ENCODE measurements at regions not wholly inside any gene's neighbourhood (a gene's known extent, or its start where the extent isn't known, plus 50 kb on each side); places are given as distances from the start of the nearest gene placed in this dataset.

DNA sequence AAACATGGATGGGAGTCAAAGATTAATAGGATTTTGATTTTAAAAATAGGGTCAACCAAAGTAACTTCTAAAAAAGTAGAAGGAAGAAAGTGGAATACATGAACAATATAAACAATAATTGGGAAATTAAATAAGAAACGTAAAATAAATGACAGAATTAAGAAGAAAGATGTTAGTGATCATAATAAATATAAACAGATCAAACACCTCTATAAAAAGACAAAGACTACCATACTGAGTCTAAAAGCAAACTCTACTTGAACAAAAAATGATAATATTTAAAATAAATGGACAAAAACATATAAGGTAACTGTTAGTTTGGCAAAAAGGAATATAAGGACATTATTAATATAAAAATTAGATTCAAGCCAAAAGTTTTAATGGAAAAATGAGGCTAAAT is 57.7 kb upstream of the ZNF618 start:
- no peak overlapping the region for H3K56ac ChIP-seq (ENCODE audit: extremely low read depth, insufficient read depth, low read length)
- no peaks in the 10 kb centered on the region for H4K20me1 ChIP-seq (ENCODE audit: insufficient read depth, low read length)
- DNase-seq (no peak), ATAC-seq (ENCODE audit: low read depth) (no peak)
- no peak overlapping the region for H4K91ac ChIP-seq (ENCODE audit: insufficient read depth, low read depth, low read length)
- no peak overlapping the region for H2BK120ac ChIP-seq (ENCODE audit: low read depth, low read length)
- POLR2A ChIA-PET (ENCODE audit: unreplicated experiment): no interaction called here
- no peak overlapping the region for H4K8ac ChIP-seq (ENCODE audit: low read depth in 2 of 2, low read length in 2 of 2)
- H3K79me1 ChIP-seq (ENCODE audit: low read depth in 1 of 2, low read length in 2 of 2): no peaks in the 10 kb centered on the region
- WGBS, 2 experiments (ENCODE audit: extremely low coverage in 2 of 2, insufficient read length in 1 of 2): no CpG with 5 or more reads among the region's 1 CpG
- no peak overlapping the region for H2AK5ac ChIP-seq (ENCODE audit: low read depth, low read length)
- no peak overlapping the region for H2AFZ ChIP-seq (replicated peaks; ENCODE audit: low read length, poor library complexity)
- H3K4me2 ChIP-seq (ENCODE audit: low read depth, low read length): no peak overlapping the region
- no peak overlapping the region for H3K18ac ChIP-seq (ENCODE audit: low read depth, low read length)
- H3K36me3 ChIP-seq (ENCODE audit: control insufficient read depth, insufficient read depth, low read length): no peaks in the 10 kb centered on the region
- no peak overlapping the region for H2BK5ac ChIP-seq (ENCODE audit: low read depth, low read length, poor library complexity, severe bottlenecking)
- in situ Hi-C loops (cut with MboI; ENCODE audit: low sequenced_read_pairs) (no loop called here), dilution Hi-C loops (cut with HindIII; ENCODE audit: low sequenced_read_pairs, unreplicated experiment) (no loop called here), intact Hi-C loops (cut with micrococcal nuclease) (no loop called here)
- H3K4me1 ChIP-seq (ENCODE audit: control insufficient read depth, insufficient read depth, low read length): no peaks in the 10 kb centered on the region
- H3K4ac ChIP-seq (ENCODE audit: low read depth, low read length): no peak overlapping the region
- no peak overlapping the region for H3K23ac ChIP-seq (ENCODE audit: low read depth, low read length)
- no peak overlapping the region for H2AK9ac ChIP-seq (replicated peaks; ENCODE audit: low read depth, low read length, poor library complexity)
- H3K4me3 ChIP-seq (ENCODE audit: insufficient read depth, low read depth, low read length): no peak overlapping the region
- H3K27ac ChIP-seq (ENCODE audit: insufficient read depth, low read length): no peak overlapping the region
- no peak overlapping the region for H4K5ac ChIP-seq (ENCODE audit: low read depth, low read length)
- no peaks in the 10 kb centered on the region for H3K9me1 ChIP-seq (ENCODE audit: insufficient read depth, low read length)
- BruUV-seq (replicated peaks): no TSS peak
- peaks cover 13% of the 10 kb centered on the region for H3K27me3 ChIP-seq (ENCODE audit: control insufficient read depth, insufficient read depth, low read length)
- no peak for TF ChIP-seq CHD1 (IDR thresholded peaks at IDR 0.05; ENCODE audit: low read depth, low read length)
- no peak for TF ChIP-seq BHLHE40 (IDR thresholded peaks at IDR 0.05; ENCODE audit: low read depth, low read length)
- no peak for TF ChIP-seq RAD21 (IDR thresholded peaks at IDR 0.05; ENCODE audit: low read length)
- no peak for TF ChIP-seq USF2 (IDR thresholded peaks at IDR 0.05; ENCODE audit: low read depth, low read length)
- TF ChIP-seq ELK1 (IDR thresholded peaks at IDR 0.05; ENCODE audit: borderline replicate concordance, low read depth, low read length): no peak
- TF ChIP-seq CTCF (conservative IDR thresholded peaks at IDR 0.05; ENCODE audit: low read depth, low read length): no peak
- no peak for TF ChIP-seq NFE2L2 (IDR thresholded peaks at IDR 0.05; ENCODE audit: low read depth, low read length)
- TF ChIP-seq RFX5 (IDR thresholded peaks at IDR 0.05; ENCODE audit: low read depth, low read length): no peak
- no peak for TF ChIP-seq MXI1 (IDR thresholded peaks at IDR 0.05; ENCODE audit: borderline replicate concordance, low read depth, low read length)
- no peak for TF ChIP-seq MAZ (IDR thresholded peaks at IDR 0.05; ENCODE audit: borderline replicate concordance, low read depth, low read length)
- no peak for TF ChIP-seq MAFK (IDR thresholded peaks at IDR 0.05; ENCODE audit: low read depth, low read length)
- TF ChIP-seq RCOR1 (IDR thresholded peaks at IDR 0.05; ENCODE audit: insufficient replicate concordance, low read length): no peak
- TF ChIP-seq POLR2A (IDR thresholded peaks at IDR 0.05; ENCODE audit: low read depth, low read length): no peak
- TF ChIP-seq SMC3 (IDR thresholded peaks at IDR 0.05; ENCODE audit: low read depth, low read length): no peak
- TF ChIP-seq FOS (IDR thresholded peaks at IDR 0.05; ENCODE audit: low read depth, low read length): no peak
- no peak for TF ChIP-seq CEBPB (IDR thresholded peaks at IDR 0.05; ENCODE audit: low read depth, low read length)
- no peak overlapping the region for H2BK15ac ChIP-seq (ENCODE audit: low read depth, low read length)
- CTCF ChIA-PET: no interaction called here
- H3K9me3 ChIP-seq (ENCODE audit: control insufficient read depth, insufficient read depth, low read length): no peaks in the 10 kb centered on the region
- H3K9ac ChIP-seq (ENCODE audit: low read depth, low read length): no peak overlapping the region
- H2BK20ac ChIP-seq (ENCODE audit: low read depth, low read length): no peak overlapping the region
- H3K14ac ChIP-seq (replicated peaks; ENCODE audit: low read depth, low read length): no peak overlapping the region

Data from IMR-90 (cell line).